NT2/D1 (cell line): ENCODE measurements at regions not wholly inside any gene's neighbourhood (a gene's known extent, or its start where the extent isn't known, plus 50 kb on each side); places are given as distances from the start of the nearest gene placed in this dataset.
"Not testable (repeated sequence)": the region's sequence is repeated elsewhere in the genome, so short reads cannot be mapped to it uniquely, and the experiment has no call there.

Source experiments
- DNase-seq: peaks from one replicate; pipeline ENCODE4 v3.0.0-alpha.2; 2011; ENCODE audit warnings: low read depth, low spot score
- H3K27me3 ChIP-seq: 2 replicates; pipeline ENCODE4 v1.6.0; 2011; ENCODE audit warnings: mild to moderate bottlenecking; ENCODE audit not compliant: insufficient read length, insufficient read depth
- H3K36me3 ChIP-seq: 2 replicates; pipeline ENCODE4 v1.6.1; 2011; ENCODE audit warnings: mild to moderate bottlenecking, low read length, mixed read lengths; ENCODE audit not compliant: insufficient read depth, insufficient read length
- H3K4me1 ChIP-seq: 2 replicates; pipeline ENCODE4 v1.5.1; 2011; ENCODE audit not compliant: insufficient read depth, insufficient read length
- H3K4me3 ChIP-seq: 2 replicates; pipeline ENCODE4 v1.5.1; 2011; ENCODE audit warnings: low read depth; ENCODE audit not compliant: insufficient read length
- H3K9ac ChIP-seq: 2 replicates; pipeline ENCODE4 v1.6.0; 2011; ENCODE audit warnings: low read depth; ENCODE audit not compliant: insufficient read length
- H3K9me3 ChIP-seq: 2 replicates; pipeline ENCODE4 v1.5.1; 2011; ENCODE audit warnings: mild to moderate bottlenecking, low read length; ENCODE audit not compliant: insufficient read depth
- SUZ12 ChIP-seq: IDR thresholded peaks from 2 replicates; pipeline ENCODE4 v1.6.1; 2011; ENCODE audit not compliant: insufficient read length, insufficient read depth; ENCODE audit errors: extremely low read depth
- YY1 ChIP-seq: IDR thresholded peaks from 2 replicates; pipeline ENCODE4 v1.6.1; 2011; ENCODE audit not compliant: insufficient read length, insufficient read depth
- ZNF274 ChIP-seq: IDR thresholded peaks from 2 replicates; pipeline ENCODE4 v1.6.1; 2011; ENCODE audit warnings: mild to moderate bottlenecking, low read depth, low read length

DNA sequence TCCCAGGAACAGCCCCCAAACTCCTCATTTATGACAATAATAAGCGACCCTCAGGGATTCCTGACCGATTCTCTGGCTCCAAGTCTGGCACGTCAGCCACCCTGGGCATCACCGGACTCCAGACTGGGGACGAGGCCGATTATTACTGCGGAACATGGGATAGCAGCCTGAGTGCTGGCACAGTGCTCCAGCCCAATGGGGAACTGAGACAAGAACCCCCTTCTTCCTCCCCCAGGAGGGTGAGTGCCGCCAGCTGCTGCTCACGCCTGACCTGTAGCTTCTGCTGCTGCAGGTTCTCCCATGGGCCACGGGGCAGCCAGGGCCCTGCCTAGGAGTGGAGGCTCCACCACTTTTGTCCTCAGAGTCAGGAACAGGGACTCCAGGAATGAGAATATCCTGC lies 78.2 kb downstream of the VPREB1 start:
- H3K36me3 ChIP-seq, result peaks cover 43% of the 10 kb centered on the region
- H3K4me1 ChIP-seq, result peaks cover 5% of the 10 kb centered on the region
- H3K4me3 ChIP-seq, result no peak overlapping the region
- no peak for TF ChIP-seq ZNF274
- TF ChIP-seq SUZ12, result no peak
- no peak for TF ChIP-seq YY1
- H3K27me3 ChIP-seq, result peaks cover 35% of the 10 kb centered on the region
- DNase-seq, result no peak
- H3K9me3 ChIP-seq, result no peaks in the 10 kb centered on the region
- H3K9ac ChIP-seq, result no peak overlapping the region

DNA sequence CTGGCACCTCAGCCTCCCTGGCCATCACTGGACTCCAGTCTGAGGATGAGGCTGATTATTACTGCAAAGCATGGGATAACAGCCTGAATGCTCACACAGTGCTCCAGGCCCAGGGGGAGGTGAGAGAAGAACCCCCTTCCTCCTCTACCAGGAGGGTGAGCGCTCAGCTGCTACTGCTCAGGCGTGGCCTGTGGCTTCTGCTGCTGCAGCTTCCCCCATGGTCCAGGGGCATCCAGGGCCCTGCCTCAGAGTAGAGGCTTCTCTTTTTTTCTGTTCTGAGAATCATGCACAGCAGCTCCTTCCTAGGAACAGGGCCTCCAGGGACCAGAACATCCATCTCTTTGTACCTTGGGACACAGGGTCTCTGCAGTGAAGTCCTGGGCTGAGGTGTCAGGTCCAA lies 83.1 kb downstream of the VPREB1 start:
- Histone ChIP-seq H3K36me3 (peaks cover 10% of the 10 kb centered on the region), H3K4me1 (no peaks in the 10 kb centered on the region), H3K9ac (no peak overlapping the region), H3K27me3 (peaks cover 79% of the 10 kb centered on the region), H3K9me3 (no peaks in the 10 kb centered on the region), H3K4me3 (no peak overlapping the region)
- TF ChIP-seq YY1, result no peak
- TF ChIP-seq ZNF274, result no peak
- TF ChIP-seq SUZ12, result no peak
- no peak for DNase-seq

- no peak overlapping the region for H3K9ac ChIP-seq
- no peak for TF ChIP-seq SUZ12
- TF ChIP-seq YY1, result no peak
- no peak for TF ChIP-seq ZNF274
- H3K4me1 ChIP-seq, result no peaks in the 10 kb centered on the region
- no peaks in the 10 kb centered on the region for H3K9me3 ChIP-seq
- DNase-seq, result no peak
- peaks cover 92% of the 10 kb centered on the region for H3K27me3 ChIP-seq
- H3K36me3 ChIP-seq, result no peaks in the 10 kb centered on the region
- H3K4me3 ChIP-seq, result no peak overlapping the region
Measured at GRCh38 chr22:22329792-22330191, 85.2 kb downstream of the VPREB1 start.

GRCh38 chr22:22335640-22336039 lies 91.1 kb downstream of the VPREB1 start:
- H3K4me1 ChIP-seq, H3K9me3 ChIP-seq, H3K36me3 ChIP-seq, H3K9ac ChIP-seq, H3K4me3 ChIP-seq, DNase-seq: not testable (repeated sequence)
- H3K27me3 ChIP-seq, result peaks cover 99% of the 10 kb centered on the region

DNA sequence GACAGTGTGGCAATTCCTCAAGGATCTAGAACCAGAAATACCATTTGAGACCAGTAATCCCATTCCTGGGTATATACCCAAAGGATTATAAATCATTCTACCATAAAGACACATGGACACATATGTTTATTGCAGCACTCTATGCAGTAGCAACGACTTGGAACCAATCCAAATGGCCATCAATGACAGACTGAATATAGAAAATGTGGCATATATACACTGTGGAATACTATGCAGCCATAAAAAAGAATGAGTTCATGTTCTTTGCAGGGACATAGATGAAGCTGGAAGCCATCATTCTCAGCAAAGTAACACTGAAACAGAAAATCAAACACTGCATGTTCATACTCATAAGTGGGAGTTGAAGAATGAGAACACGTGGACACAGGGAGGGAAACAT lies 91.7 kb downstream of the VPREB1 start:
- not testable (repeated sequence) for H3K9ac ChIP-seq, DNase-seq
- H3K27me3 ChIP-seq, result peaks cover 99% of the 10 kb centered on the region

GRCh38 chr22:22338778-22339177 lies 94.2 kb downstream of the VPREB1 start:
- peaks cover 99% of the 10 kb centered on the region for H3K27me3 ChIP-seq
- not testable (repeated sequence) for H3K9ac ChIP-seq, H3K4me3 ChIP-seq, H3K36me3 ChIP-seq, DNase-seq, H3K4me1 ChIP-seq, H3K9me3 ChIP-seq

More for the DNA sequence above, 91.7 kb downstream of the VPREB1 start:
- not testable (repeated sequence) for H3K9me3 ChIP-seq, H3K36me3 ChIP-seq, H3K4me1 ChIP-seq, H3K4me3 ChIP-seq

- Histone ChIP-seq H3K4me1 (no peaks in the 10 kb centered on the region), H3K36me3 (no peaks in the 10 kb centered on the region), H3K9me3 (no peaks in the 10 kb centered on the region), H3K27me3 (peaks cover 100% of the 10 kb centered on the region), H3K4me3 (no peak overlapping the region), H3K9ac (no peak overlapping the region)
- no peak for DNase-seq
- no peak for TF ChIP-seq YY1
- TF ChIP-seq ZNF274, result no peak
- no peak for TF ChIP-seq SUZ12
Measured at GRCh38 chr22:22341736-22342135, 97.2 kb downstream of the VPREB1 start.

- Histone ChIP-seq H3K36me3 (no peaks in the 10 kb centered on the region), H3K9me3 (no peaks in the 10 kb centered on the region), H3K4me3 (no peak overlapping the region), H3K4me1 (no peaks in the 10 kb centered on the region), H3K27me3 (peaks cover 100% of the 10 kb centered on the region), H3K9ac (no peak overlapping the region)
- peak; percentile 86 for DNase-seq
- TF ChIP-seq SUZ12 (no peak), YY1 (no peak), ZNF274 (no peak)
Measured at GRCh38 chr22:22342697-22343580, 98.4 kb downstream of the VPREB1 start.
